GM23338 (cell line): ENCODE measurements at regions not wholly inside any gene's neighbourhood (a gene's known extent, or its start where the extent isn't known, plus 50 kb on each side); places are given as distances from the start of the nearest gene placed in this dataset.

ENCODE experiments used
- CTCF ChIP-seq, 2 experiments: fragments of 200-600 bp in 1 of 2; sonication (generic) in 1 of 2; conservative IDR thresholded peaks; 2 replicates each; pipeline versions ENCODE4 v1.5.1 to v1.6.1; 2016 to 2017; ENCODE audit warnings: antibody characterized with exemption in 2 of 2, low read depth in 2 of 2, mild to moderate bottlenecking in 2 of 2, moderate library complexity in 1 of 2
- EZH2 ChIP-seq: fragments of 200-600 bp; sonication (generic); IDR thresholded peaks from one replicate; pipeline ENCODE4 v1.8.0; 2017; ENCODE audit warnings: antibody characterized with exemption, mild to moderate bottlenecking, low read depth; ENCODE audit not compliant: unreplicated experiment
- POLR2AphosphoS5 ChIP-seq: IDR thresholded peaks from 2 replicates; pipeline ENCODE4 v1.6.1; 2016; ENCODE audit warnings: antibody characterized with exemption, low read depth
- TF ChIP-seq, protein P1 (sequence below): IDR thresholded peaks from 2 replicates; pipeline ENCODE4 v1.6.1; 2016; ENCODE audit warnings: antibody characterized with exemption

DNA sequence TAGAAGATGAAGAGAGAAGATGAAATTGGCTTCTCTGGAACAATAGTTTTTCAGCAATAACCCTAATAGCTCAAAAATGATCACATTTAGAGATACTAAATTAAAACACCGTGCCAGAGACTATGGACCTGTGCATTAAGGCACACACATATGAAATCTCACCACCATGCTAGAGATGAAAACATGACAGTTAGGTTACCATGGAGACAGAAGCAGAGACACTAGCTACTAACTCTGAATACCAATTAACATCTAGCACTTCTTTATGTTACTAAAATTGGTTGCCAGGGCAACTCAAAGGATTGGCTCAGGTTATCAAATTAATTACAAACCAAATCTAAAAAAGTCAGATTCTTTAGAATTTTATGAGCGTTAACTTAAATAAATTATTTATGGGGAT lies 337.7 kb downstream of the PLK2 start:
- TF ChIP-seq POLR2AphosphoS5 (no peak), CTCF (conservative IDR thresholded peaks at IDR 0.05; ENCODE audit: low read depth in 2 of 2) (no peak), EZH2 (no peak)
- TF ChIP-seq, protein P1, sequence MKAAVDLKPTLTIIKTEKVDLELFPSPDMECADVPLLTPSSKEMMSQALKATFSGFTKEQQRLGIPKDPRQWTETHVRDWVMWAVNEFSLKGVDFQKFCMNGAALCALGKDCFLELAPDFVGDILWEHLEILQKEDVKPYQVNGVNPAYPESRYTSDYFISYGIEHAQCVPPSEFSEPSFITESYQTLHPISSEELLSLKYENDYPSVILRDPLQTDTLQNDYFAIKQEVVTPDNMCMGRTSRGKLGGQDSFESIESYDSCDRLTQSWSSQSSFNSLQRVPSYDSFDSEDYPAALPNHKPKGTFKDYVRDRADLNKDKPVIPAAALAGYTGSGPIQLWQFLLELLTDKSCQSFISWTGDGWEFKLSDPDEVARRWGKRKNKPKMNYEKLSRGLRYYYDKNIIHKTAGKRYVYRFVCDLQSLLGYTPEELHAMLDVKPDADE = no peak
